ENCODE measurements at regions not wholly inside any gene's neighbourhood (a gene's known extent, or its start where the extent isn't known, plus 50 kb on each side); places are given as distances from the start of the nearest gene placed in this dataset.

- CTCF ChIA-PET, result no interaction called here
- Histone ChIP-seq H2AFZ (ENCODE audit: low read depth, low read length, poor library complexity, severe bottlenecking) (no peak overlapping the region), H4K20me1 (ENCODE audit: insufficient read depth) (no peaks in the 10 kb centered on the region), H3K9me2 (ENCODE audit: insufficient read depth) (no peaks in the 10 kb centered on the region), H3K4me2 (ENCODE audit: low read length) (no peak overlapping the region), H3K4me3 (replicated peaks in 1 of 2; ENCODE audit: low read depth in 1 of 2, low read length in 2 of 2) (no peak overlapping the region), H3K79me2 (ENCODE audit: insufficient read depth, low read length) (no peaks in the 10 kb centered on the region), H3K9ac (ENCODE audit: low read length) (no peak overlapping the region), H3K4me1 (ENCODE audit: control insufficient read depth in 1 of 2, insufficient read depth in 2 of 2, low read length in 2 of 2) (no peaks in the 10 kb centered on the region), H3K27me3 (ENCODE audit: insufficient read depth, low read length) (no peaks in the 10 kb centered on the region), H3K27ac (ENCODE audit: low read depth, low read length) (no peak overlapping the region), H3K9me3 (ENCODE audit: control insufficient read depth in 1 of 2, insufficient read depth in 1 of 2, low read depth in 1 of 2, low read length in 2 of 2) (no peaks in the 10 kb centered on the region), H3K36me3 (ENCODE audit: control insufficient read depth in 1 of 2, insufficient read depth in 2 of 2, low read length in 2 of 2) (no peaks in the 10 kb centered on the region)
- DNase-seq (ENCODE audit: low read depth, low spot score) (no peak), ATAC-seq (no peak)
- no TSS peak for BruUV-seq (replicated peaks)
- POLR2A ChIA-PET, result no interaction called here
- intact Hi-C loops (cut with micrococcal nuclease), result no loop called here
- RAD21 ChIA-PET (ENCODE audit: low non-redundant PET in 1 of 2, low total read pairs in 2 of 2, uncharacterized antibody in 2 of 2, unreplicated experiment in 2 of 2), result no interaction called here
- TF ChIP-seq ZNF274 (IDR thresholded peaks at IDR 0.05; ENCODE audit: low read depth, low read length) (no peak), SP1 (IDR thresholded peaks at IDR 0.05; ENCODE audit: low read depth) (no peak), CBX3 (IDR thresholded peaks at IDR 0.05; ENCODE audit: low read depth) (no peak), MAX (IDR thresholded peaks at IDR 0.05) (no peak), SRF (IDR thresholded peaks at IDR 0.05; ENCODE audit: low read depth) (no peak), FOSL1 (IDR thresholded peaks at IDR 0.05; ENCODE audit: low read depth) (no peak), TCF7L2 (IDR thresholded peaks at IDR 0.05; ENCODE audit: borderline replicate concordance, extremely low read depth, insufficient read depth, insufficient read length) (no peak), RAD21 (IDR thresholded peaks at IDR 0.05; ENCODE audit: low read depth) (no peak), ZBTB33 (IDR thresholded peaks at IDR 0.05; ENCODE audit: extremely low read depth, insufficient replicate concordance, low read length) (no peak), EZH2 (IDR thresholded peaks at IDR 0.05) (no peak), ZFX (IDR thresholded peaks at IDR 0.05) (no peak), REST (IDR thresholded peaks at IDR 0.05; ENCODE audit: low read depth) (no peak), POLR2AphosphoS5 (IDR thresholded peaks at IDR 0.05; ENCODE audit: low read depth, low read length) (no peak), JUND (IDR thresholded peaks at IDR 0.05) (no peak)
Observed at GRCh38 chr5:152051499-152052454, 127.1 kb upstream of the GLRA1 start.

Data from HCT116 (cell line).